Astrocyte of the spinal cord (primary cell): ENCODE measurements at regions not wholly inside any gene's neighbourhood (a gene's known extent, or its start where the extent isn't known, plus 50 kb on each side); places are given as distances from the start of the nearest gene placed in this dataset.

Experiments used
- DNase-seq: peaks from one replicate; pipeline ENCODE4 v3.0.0; 2011; ENCODE audit warnings: low read depth, low spot score
- H3K4me3 ChIP-seq: 2 replicates; pipeline ENCODE4 v1.5.1; 2011; ENCODE audit warnings: low read depth, mild to moderate bottlenecking, low read length, moderate library complexity
- in situ Hi-C: cut with HindIII; loops from 2 replicates; pipeline ENCODE4 v1.10.0; 2017; ENCODE audit warnings: low sequenced_read_pairs
- TF ChIP-seq, protein P1 (sequence below): IDR thresholded peaks from 2 replicates; pipeline ENCODE4 v1.5.1; 2012; ENCODE audit warnings: low read depth, mild to moderate bottlenecking, low read length, inconsistent platforms

DNA sequence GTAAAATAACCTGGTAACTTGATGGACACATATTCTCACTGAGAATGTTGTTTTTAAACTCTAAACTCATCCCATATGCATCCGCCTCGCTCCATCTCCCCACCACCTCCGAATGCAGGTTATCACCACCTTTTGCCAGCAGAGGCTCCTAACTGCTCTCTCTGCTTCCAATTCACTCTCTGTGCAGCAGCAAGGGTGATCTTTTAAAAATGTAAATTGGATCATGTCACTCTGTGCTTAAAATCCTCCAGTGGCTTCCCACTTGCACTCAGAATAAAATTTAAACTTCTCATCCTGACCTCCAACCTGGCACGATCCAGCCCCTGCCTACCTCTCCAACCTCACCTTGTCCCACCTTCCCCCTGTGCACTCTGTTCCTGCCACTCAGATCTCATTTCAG lies 317.2 kb downstream of the ZSWIM6 start:
- TF ChIP-seq, protein P1, sequence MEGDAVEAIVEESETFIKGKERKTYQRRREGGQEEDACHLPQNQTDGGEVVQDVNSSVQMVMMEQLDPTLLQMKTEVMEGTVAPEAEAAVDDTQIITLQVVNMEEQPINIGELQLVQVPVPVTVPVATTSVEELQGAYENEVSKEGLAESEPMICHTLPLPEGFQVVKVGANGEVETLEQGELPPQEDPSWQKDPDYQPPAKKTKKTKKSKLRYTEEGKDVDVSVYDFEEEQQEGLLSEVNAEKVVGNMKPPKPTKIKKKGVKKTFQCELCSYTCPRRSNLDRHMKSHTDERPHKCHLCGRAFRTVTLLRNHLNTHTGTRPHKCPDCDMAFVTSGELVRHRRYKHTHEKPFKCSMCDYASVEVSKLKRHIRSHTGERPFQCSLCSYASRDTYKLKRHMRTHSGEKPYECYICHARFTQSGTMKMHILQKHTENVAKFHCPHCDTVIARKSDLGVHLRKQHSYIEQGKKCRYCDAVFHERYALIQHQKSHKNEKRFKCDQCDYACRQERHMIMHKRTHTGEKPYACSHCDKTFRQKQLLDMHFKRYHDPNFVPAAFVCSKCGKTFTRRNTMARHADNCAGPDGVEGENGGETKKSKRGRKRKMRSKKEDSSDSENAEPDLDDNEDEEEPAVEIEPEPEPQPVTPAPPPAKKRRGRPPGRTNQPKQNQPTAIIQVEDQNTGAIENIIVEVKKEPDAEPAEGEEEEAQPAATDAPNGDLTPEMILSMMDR: no peak
- DNase-seq: no peak
- in situ Hi-C loops: no loop called here
- no peak overlapping the region for H3K4me3 ChIP-seq

DNA sequence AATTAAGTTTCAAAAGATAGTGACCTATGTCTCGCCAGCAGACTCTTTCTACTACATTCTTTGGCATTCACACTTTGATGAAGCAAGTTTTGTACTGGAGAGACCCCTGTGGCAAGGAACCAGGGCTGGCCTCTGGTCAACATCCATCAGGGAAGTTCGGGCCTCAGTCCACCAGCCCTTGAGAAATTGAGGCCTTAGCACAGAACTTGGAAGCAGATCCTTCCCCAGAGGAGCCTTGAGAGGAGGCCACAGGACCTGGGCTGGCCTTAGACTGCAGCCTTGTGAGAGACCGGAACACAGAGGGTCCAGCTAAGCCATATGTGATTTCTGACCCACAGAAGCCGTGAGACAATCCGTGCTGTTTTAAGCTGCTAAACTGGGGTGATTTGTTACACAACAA lies 317.9 kb downstream of the ZSWIM6 start:
- in situ Hi-C loops: no loop called here
- TF ChIP-seq, protein P1: no peak
- no peak overlapping the region for H3K4me3 ChIP-seq
- DNase-seq: no peak

- TF ChIP-seq, protein P1: no peak
- no peak for DNase-seq
- in situ Hi-C loops: no loop called here
- no peak overlapping the region for H3K4me3 ChIP-seq
These were observed 318.6 kb downstream of the ZSWIM6 start for GRCh38 chr5:61650661-61651060.

GRCh38 chr5:61651195-61651594 lies 319.1 kb downstream of the ZSWIM6 start:
- TF ChIP-seq, protein P1: no peak
- DNase-seq: no peak
- no peak overlapping the region for H3K4me3 ChIP-seq
- in situ Hi-C loops: no loop called here

DNA sequence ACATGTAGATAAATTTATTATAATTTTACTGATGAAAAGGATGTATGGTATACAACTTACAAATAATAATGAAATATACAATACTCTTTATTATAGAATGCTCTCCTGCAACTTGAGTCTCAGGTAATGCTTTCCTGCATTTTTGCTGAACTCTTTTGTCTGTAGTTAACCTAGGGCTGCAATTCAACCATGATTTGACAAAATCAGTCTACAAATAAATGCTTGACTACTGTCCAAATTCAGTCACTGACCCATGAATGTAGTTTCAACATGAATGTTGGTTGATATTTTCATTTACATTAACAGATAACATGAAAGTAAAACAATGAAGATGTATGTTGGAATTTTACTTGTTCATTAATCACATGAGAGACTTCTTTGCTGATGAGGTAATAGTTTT lies 320.9 kb downstream of the ZSWIM6 start:
- no peak for DNase-seq
- TF ChIP-seq, protein P1: no peak
- in situ Hi-C loops: no loop called here
- H3K4me3 ChIP-seq: no peak overlapping the region

- in situ Hi-C loops: no loop called here
- TF ChIP-seq, protein P1: no peak
- DNase-seq: no peak
- H3K4me3 ChIP-seq: no peak overlapping the region
These were observed 321.9 kb downstream of the ZSWIM6 start for GRCh38 chr5:61653807-61654580.
